ENCODE measurements at regions not wholly inside any gene's neighbourhood (a gene's known extent, or its start where the extent isn't known, plus 50 kb on each side); places are given as distances from the start of the nearest gene placed in this dataset.

- ATAC-seq (ENCODE audit: low read depth) = no peak
- DNase-seq = no peak
- no peak overlapping the region for H3K27ac ChIP-seq (ENCODE audit: low read length in 2 of 2)
- ChIA-PET CTCF (no interaction called here), POLR2A (no interaction called here)
- Mint-ChIP-seq H3K27me3 (no peaks in the 10 kb centered on the region), H3K4me3 (no peak overlapping the region), H3K4me1 (no peaks in the 10 kb centered on the region), H3K27ac (no peak overlapping the region), H3K9me3 (ENCODE audit: insufficient read depth) (peaks cover 4% of the 10 kb centered on the region)
- H4K20me1 ChIP-seq (ENCODE audit: control insufficient read depth, insufficient read depth, low read length, poor library complexity, severe bottlenecking) = no peaks in the 10 kb centered on the region
- no peaks in the 10 kb centered on the region for H3K36me3 ChIP-seq (replicated peaks in 1 of 2; ENCODE audit: control extremely low read depth in 1 of 2, control insufficient read depth in 1 of 2, extremely low read depth in 1 of 2, insufficient read depth in 2 of 2, low read length in 1 of 2)
- H2AFZ ChIP-seq (ENCODE audit: insufficient read depth, low read depth, low read length, poor library complexity, severe bottlenecking) = no peak overlapping the region
- intact Hi-C loops (cut with micrococcal nuclease) = no loop called here
- H3K4me3 ChIP-seq (ENCODE audit: control extremely low read depth in 1 of 5, extremely low read depth in 1 of 5, insufficient read depth in 1 of 5, low read depth in 2 of 5, low read length in 4 of 5) = no peak overlapping the region
- no peak overlapping the region for H3K4me2 ChIP-seq (replicated peaks; ENCODE audit: low read depth, low read length, poor library complexity, severe bottlenecking)
- no peak for TF ChIP-seq EZH2 (IDR thresholded peaks at IDR 0.05; ENCODE audit: borderline replicate concordance, insufficient read depth, low read depth, low read length, poor library complexity, severe bottlenecking)
- TF ChIP-seq CTCF (IDR thresholded peaks at IDR 0.05) = no peak
- H3K9ac ChIP-seq (ENCODE audit: low read length) = no peak overlapping the region
- H3K4me1 ChIP-seq (ENCODE audit: control insufficient read depth in 2 of 2, insufficient read depth in 2 of 2, low read length in 2 of 2) = no peaks in the 10 kb centered on the region
- no peaks in the 10 kb centered on the region for H3K27me3 ChIP-seq (replicated peaks in 1 of 4; ENCODE audit: control extremely low read depth in 1 of 4, control insufficient read depth in 3 of 4, insufficient read depth in 4 of 4, low read length in 3 of 4)
- H3K79me2 ChIP-seq (ENCODE audit: control insufficient read depth, insufficient read depth, low read length) = no peaks in the 10 kb centered on the region
- H3K9me3 ChIP-seq (ENCODE audit: control extremely low read depth in 1 of 3, control insufficient read depth in 2 of 3, insufficient read depth in 1 of 3, low read length in 2 of 3) = peaks cover 0 to 8% (median 0%) of the 10 kb centered on the region in 3 donors
Measured at GRCh38 chr13:84606616-84607015, 724.3 kb upstream of the SLITRK1 start.

GRCh38 chr13:84605927-84606326 lies 723.7 kb upstream of the SLITRK1 start:
- ChIA-PET POLR2A (no interaction called here), CTCF (no interaction called here)
- H4K20me1 ChIP-seq (ENCODE audit: control insufficient read depth, insufficient read depth, low read length, poor library complexity, severe bottlenecking) = no peaks in the 10 kb centered on the region
- no peak for TF ChIP-seq EZH2 (IDR thresholded peaks at IDR 0.05; ENCODE audit: borderline replicate concordance, insufficient read depth, low read depth, low read length, poor library complexity, severe bottlenecking)
- no peak for TF ChIP-seq CTCF (IDR thresholded peaks at IDR 0.05)
- no peaks in the 10 kb centered on the region for H3K27me3 ChIP-seq (replicated peaks in 1 of 4; ENCODE audit: control extremely low read depth in 1 of 4, control insufficient read depth in 3 of 4, insufficient read depth in 4 of 4, low read length in 3 of 4)
- H3K4me3 ChIP-seq (ENCODE audit: control extremely low read depth in 1 of 5, extremely low read depth in 1 of 5, insufficient read depth in 1 of 5, low read depth in 2 of 5, low read length in 4 of 5) = no peak overlapping the region
- H3K27ac ChIP-seq (ENCODE audit: low read length in 2 of 2) = no peak overlapping the region
- no peak overlapping the region for H3K9ac ChIP-seq (ENCODE audit: low read length)
- H3K4me2 ChIP-seq (replicated peaks; ENCODE audit: low read depth, low read length, poor library complexity, severe bottlenecking) = no peak overlapping the region
- H3K9me3 ChIP-seq (ENCODE audit: control extremely low read depth in 1 of 3, control insufficient read depth in 2 of 3, insufficient read depth in 1 of 3, low read length in 2 of 3) = peaks cover 0 to 8% (median 0%) of the 10 kb centered on the region in 3 donors
- Mint-ChIP-seq H3K4me1 (no peaks in the 10 kb centered on the region), H3K9me3 (ENCODE audit: insufficient read depth) (peaks cover 4% of the 10 kb centered on the region), H3K27ac (no peak overlapping the region), H3K27me3 (no peaks in the 10 kb centered on the region), H3K4me3 (no peak overlapping the region)
- no peak overlapping the region for H2AFZ ChIP-seq (ENCODE audit: insufficient read depth, low read depth, low read length, poor library complexity, severe bottlenecking)
- H3K4me1 ChIP-seq (ENCODE audit: control insufficient read depth in 2 of 2, insufficient read depth in 2 of 2, low read length in 2 of 2) = no peaks in the 10 kb centered on the region
- WGBS (ENCODE audit: insufficient coverage) = 89% methylated on average over 3 of the region's 3 CpGs
- DNase-seq = no peak
- ATAC-seq (ENCODE audit: low read depth) = no peak
- no peaks in the 10 kb centered on the region for H3K79me2 ChIP-seq (ENCODE audit: control insufficient read depth, insufficient read depth, low read length)
- intact Hi-C loops (cut with micrococcal nuclease) = no loop called here
- no peaks in the 10 kb centered on the region for H3K36me3 ChIP-seq (replicated peaks in 1 of 2; ENCODE audit: control extremely low read depth in 1 of 2, control insufficient read depth in 1 of 2, extremely low read depth in 1 of 2, insufficient read depth in 2 of 2, low read length in 1 of 2)

Measured in B cell (primary cell).